ENCODE measurements at regions not wholly inside any gene's neighbourhood (a gene's known extent, or its start where the extent isn't known, plus 50 kb on each side); places are given as distances from the start of the nearest gene placed in this dataset.

- Mint-ChIP-seq H3K36me3 (no peaks in the 10 kb centered on the region), H3K4me3 (no peak overlapping the region), H3K27me3 (ENCODE audit: insufficient read depth, low read depth) (no peaks in the 10 kb centered on the region), H3K27ac (no peak overlapping the region), H3K4me1 (no peaks in the 10 kb centered on the region), H3K9me3 (no peaks in the 10 kb centered on the region)
- Histone ChIP-seq H3K79me2 (ENCODE audit: low read depth) (no peaks in the 10 kb centered on the region), H3K27me3 (no peaks in the 10 kb centered on the region), H3K4me2 (no peak overlapping the region), H3K9ac (no peak overlapping the region), H3F3A (ENCODE audit: low read depth) (no peaks in the 10 kb centered on the region), H3K27ac (no peak overlapping the region), H3K36me3 (no peaks in the 10 kb centered on the region), H3K4me1 (no peaks in the 10 kb centered on the region), H4K20me1 (ENCODE audit: low read depth) (no peaks in the 10 kb centered on the region), H2AFZ (replicated peaks) (no peak overlapping the region), H3K9me3 (ENCODE audit: low read depth) (no peaks in the 10 kb centered on the region), H3K4me3 (no peak overlapping the region)
- DNase-seq (ENCODE audit: low spot score) = no peak
- TF ChIP-seq EZH2phosphoT487 (IDR thresholded peaks at IDR 0.05) = no peak
- no peak for TF ChIP-seq CTCF (IDR thresholded peaks at IDR 0.05)
- TF ChIP-seq EZH2 (IDR thresholded peaks at IDR 0.05) = no peak
Measured at GRCh38 chr2:223232285-223232684, 180.3 kb downstream of the KCNE4 start.

GRCh38 chr2:223232896-223233295 lies 180.9 kb downstream of the KCNE4 start:
- Histone ChIP-seq H3K9ac (no peak overlapping the region), H3K79me2 (ENCODE audit: low read depth) (no peaks in the 10 kb centered on the region), H3K27me3 (no peaks in the 10 kb centered on the region), H3K36me3 (no peaks in the 10 kb centered on the region), H3K4me3 (no peak overlapping the region), H4K20me1 (ENCODE audit: low read depth) (no peaks in the 10 kb centered on the region), H2AFZ (replicated peaks) (no peak overlapping the region), H3K27ac (no peak overlapping the region), H3F3A (ENCODE audit: low read depth) (no peaks in the 10 kb centered on the region), H3K4me1 (no peaks in the 10 kb centered on the region), H3K9me3 (ENCODE audit: low read depth) (no peaks in the 10 kb centered on the region), H3K4me2 (no peak overlapping the region)
- no peaks in the 10 kb centered on the region for H3K27me3 Mint-ChIP-seq (ENCODE audit: insufficient read depth, low read depth)
- H3K27ac Mint-ChIP-seq = no peak overlapping the region
- H3K36me3 Mint-ChIP-seq = no peaks in the 10 kb centered on the region
- DNase-seq (ENCODE audit: low spot score) = no peak
- no peak for TF ChIP-seq EZH2 (IDR thresholded peaks at IDR 0.05)
- TF ChIP-seq EZH2phosphoT487 (IDR thresholded peaks at IDR 0.05) = no peak
- TF ChIP-seq CTCF (IDR thresholded peaks at IDR 0.05) = no peak
- H3K9me3 Mint-ChIP-seq = no peaks in the 10 kb centered on the region
- no peaks in the 10 kb centered on the region for H3K4me1 Mint-ChIP-seq
- H3K4me3 Mint-ChIP-seq = no peak overlapping the region

- H3K9me3 Mint-ChIP-seq = no peaks in the 10 kb centered on the region
- H3K79me2 ChIP-seq (ENCODE audit: low read depth) = no peaks in the 10 kb centered on the region
- no peaks in the 10 kb centered on the region for H3K36me3 Mint-ChIP-seq
- TF ChIP-seq EZH2 (IDR thresholded peaks at IDR 0.05) (no peak), EZH2phosphoT487 (IDR thresholded peaks at IDR 0.05) (no peak), CTCF (IDR thresholded peaks at IDR 0.05) (no peak)
- no peak overlapping the region for H3K27ac ChIP-seq
- H3K4me3 ChIP-seq = no peak overlapping the region
- H3K9ac ChIP-seq = no peak overlapping the region
- no peaks in the 10 kb centered on the region for H3K27me3 ChIP-seq
- H3K4me1 ChIP-seq = no peaks in the 10 kb centered on the region
- H2AFZ ChIP-seq (replicated peaks) = no peak overlapping the region
- H4K20me1 ChIP-seq (ENCODE audit: low read depth) = no peaks in the 10 kb centered on the region
- no peaks in the 10 kb centered on the region for H3K36me3 ChIP-seq
- H3K27ac Mint-ChIP-seq = no peak overlapping the region
- DNase-seq (ENCODE audit: low spot score) = no peak
- H3F3A ChIP-seq (ENCODE audit: low read depth) = no peaks in the 10 kb centered on the region
- peaks cover 2% of the 10 kb centered on the region for H3K27me3 Mint-ChIP-seq (ENCODE audit: insufficient read depth, low read depth)
- no peaks in the 10 kb centered on the region for H3K4me1 Mint-ChIP-seq
- H3K4me2 ChIP-seq = no peak overlapping the region
- H3K9me3 ChIP-seq (ENCODE audit: low read depth) = no peaks in the 10 kb centered on the region
- no peak overlapping the region for H3K4me3 Mint-ChIP-seq
Measured at GRCh38 chr2:223235986-223236385, 184.0 kb downstream of the KCNE4 start.

GRCh38 chr2:223238301-223238700 lies 186.3 kb downstream of the KCNE4 start:
- no peak for TF ChIP-seq CTCF (IDR thresholded peaks at IDR 0.05)
- TF ChIP-seq EZH2phosphoT487 (IDR thresholded peaks at IDR 0.05) = no peak
- TF ChIP-seq EZH2 (IDR thresholded peaks at IDR 0.05) = no peak
- Mint-ChIP-seq H3K27me3 (ENCODE audit: insufficient read depth, low read depth) (peaks cover 2% of the 10 kb centered on the region), H3K4me1 (no peaks in the 10 kb centered on the region), H3K36me3 (no peaks in the 10 kb centered on the region), H3K27ac (no peak overlapping the region), H3K4me3 (no peak overlapping the region), H3K9me3 (peaks cover 13% of the 10 kb centered on the region)
- Histone ChIP-seq H2AFZ (replicated peaks) (no peak overlapping the region), H3K79me2 (ENCODE audit: low read depth) (no peaks in the 10 kb centered on the region), H3K4me2 (no peak overlapping the region), H3K27me3 (no peaks in the 10 kb centered on the region), H3K9me3 (ENCODE audit: low read depth) (no peaks in the 10 kb centered on the region), H3K4me1 (no peaks in the 10 kb centered on the region), H3F3A (ENCODE audit: low read depth) (no peaks in the 10 kb centered on the region), H3K4me3 (no peak overlapping the region), H4K20me1 (ENCODE audit: low read depth) (no peaks in the 10 kb centered on the region), H3K27ac (no peak overlapping the region), H3K36me3 (no peaks in the 10 kb centered on the region), H3K9ac (no peak overlapping the region)
- no peak for DNase-seq (ENCODE audit: low spot score)

Data from neural progenitor cell (in vitro differentiated cells).